ENCODE measurements at regions not wholly inside any gene's neighbourhood (a gene's known extent, or its start where the extent isn't known, plus 50 kb on each side); places are given as distances from the start of the nearest gene placed in this dataset.

GRCh38 chr1:38221006-38221649, 174.5 kb upstream of the POU3F1 start:
- Histone ChIP-seq H3K36me3 (replicated peaks in 1 of 2) (no peaks in the 10 kb centered on the region), H3K4me1 (replicated peaks in 1 of 2) (no peaks in the 10 kb centered on the region), H3K27me3 (no peaks in the 10 kb centered on the region), H3K27ac (no peak overlapping the region), H3K9me3 (replicated peaks in 1 of 3) (no peaks in the 10 kb centered on the region), H3K4me3 (no peak overlapping the region)
- intact Hi-C loops (cut with DNase I) = no loop called here
- WGBS, 4 donors = 48 to 60% (median 49%) methylated on average over 9 of the region's 9 CpGs
- TF ChIP-seq POLR2A (IDR thresholded peaks at IDR 0.05) (no peak), CTCF (IDR thresholded peaks at IDR 0.05) (no peak)
- no peak for DNase-seq

- Histone ChIP-seq H3K4me1 (replicated peaks in 1 of 2) (no peaks in the 10 kb centered on the region), H3K27ac (no peak overlapping the region), H3K27me3 (no peaks in the 10 kb centered on the region), H3K36me3 (replicated peaks in 1 of 2) (no peaks in the 10 kb centered on the region), H3K9me3 (replicated peaks in 1 of 3) (no peaks in the 10 kb centered on the region), H3K4me3 (no peak overlapping the region)
- DNase-seq = no peak
- no peak for TF ChIP-seq POLR2A (IDR thresholded peaks at IDR 0.05)
- no peak for TF ChIP-seq CTCF (IDR thresholded peaks at IDR 0.05)
- WGBS, 4 donors = 88 to 92% (median 90%) methylated on average over 3 to 5 of the region's 5 CpGs
- intact Hi-C loops (cut with DNase I) = no loop called here
Observed at GRCh38 chr1:38217316-38217715, 170.7 kb upstream of the POU3F1 start.

GRCh38 chr1:38213646-38214434, 167.2 kb upstream of the POU3F1 start:
- TF ChIP-seq POLR2A (IDR thresholded peaks at IDR 0.05) (no peak), CTCF (IDR thresholded peaks at IDR 0.05) (no peak)
- DNase-seq = no peak
- no peak overlapping the region for H3K27ac ChIP-seq
- no peaks in the 10 kb centered on the region for H3K9me3 ChIP-seq (replicated peaks in 1 of 3)
- no peaks in the 10 kb centered on the region for H3K4me1 ChIP-seq (replicated peaks in 1 of 2)
- no peak overlapping the region for H3K4me3 ChIP-seq
- intact Hi-C loops (cut with DNase I) = no loop called here
- 52 to 67% (median 54%) methylated on average over 22 to 34 of the region's 34 CpGs for WGBS, 4 donors
- no peaks in the 10 kb centered on the region for H3K36me3 ChIP-seq (replicated peaks in 1 of 2)
- H3K27me3 ChIP-seq = no peaks in the 10 kb centered on the region

- no peak for DNase-seq
- Histone ChIP-seq H3K9me3 (replicated peaks in 1 of 3) (no peaks in the 10 kb centered on the region), H3K36me3 (replicated peaks in 1 of 2) (no peaks in the 10 kb centered on the region), H3K4me1 (replicated peaks in 1 of 2) (no peaks in the 10 kb centered on the region), H3K27me3 (no peaks in the 10 kb centered on the region), H3K4me3 (no peak overlapping the region), H3K27ac (no peak overlapping the region)
- WGBS, 4 donors = 90 to 100% (median 97%) methylated on average over 1 of the region's 1 CpG
- intact Hi-C loops (cut with DNase I) = no loop called here
- TF ChIP-seq CTCF (IDR thresholded peaks at IDR 0.05) (no peak), POLR2A (IDR thresholded peaks at IDR 0.05) (no peak)
Observed at GRCh38 chr1:38210895-38211177, 164.2 kb upstream of the POU3F1 start.

Data from adrenal gland (tissue), 9 donors.